ENCODE measurements at regions not wholly inside any gene's neighbourhood (a gene's known extent, or its start where the extent isn't known, plus 50 kb on each side); places are given as distances from the start of the nearest gene placed in this dataset.

DNA sequence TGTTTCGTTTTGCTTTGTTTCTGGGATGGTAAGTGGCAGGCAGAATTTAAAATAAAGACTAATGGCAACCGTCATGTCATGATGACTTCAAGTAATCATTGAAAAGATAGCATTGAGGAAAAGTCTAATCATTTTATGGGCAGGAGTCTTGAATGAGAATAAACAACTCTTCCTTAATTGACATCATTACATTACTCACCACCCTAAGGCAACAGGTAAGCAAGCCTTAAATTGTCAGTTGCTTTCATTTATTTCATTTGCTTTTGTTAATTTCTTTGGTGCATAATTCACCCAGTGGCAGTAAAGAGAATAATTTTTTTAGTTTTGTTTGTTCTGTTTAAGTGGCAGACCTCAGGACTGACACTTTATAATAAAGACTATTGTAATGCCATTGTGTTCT is 669.0 kb downstream of the RWDD3 start:
- H3K79me1 ChIP-seq (ENCODE audit: low read depth, low read length) = no peaks in the 10 kb centered on the region
- H4K5ac ChIP-seq (ENCODE audit: insufficient read length, low read depth, low read length) = no peak overlapping the region
- no peak overlapping the region for H2BK20ac ChIP-seq (ENCODE audit: low read length)
- H3K23ac ChIP-seq (ENCODE audit: insufficient read length) = no peak overlapping the region
- DNase-seq (ENCODE audit: low read depth in 1 of 2, low spot score in 2 of 2) = no peak
- no peak overlapping the region for H3K4ac ChIP-seq (replicated peaks; ENCODE audit: insufficient read length, low read depth, low read length)
- no peak overlapping the region for H3K27ac ChIP-seq (ENCODE audit: low read depth, low read length)
- H4K91ac ChIP-seq (replicated peaks; ENCODE audit: insufficient read length, low read length) = no peak overlapping the region
- H4K8ac ChIP-seq (ENCODE audit: extremely low read depth, insufficient read depth, low read length) = no peak overlapping the region
- no peak overlapping the region for H2BK5ac ChIP-seq (ENCODE audit: low read depth, low read length)
- no peak for FAIRE-seq
- no peaks in the 10 kb centered on the region for H4K20me1 ChIP-seq (replicated peaks in 1 of 2; ENCODE audit: control insufficient read depth in 1 of 2, insufficient read depth in 2 of 2, low read length in 2 of 2)
- no peaks in the 10 kb centered on the region for H3K27me3 ChIP-seq (replicated peaks in 1 of 4; ENCODE audit: control insufficient read depth in 3 of 4, extremely low read depth in 1 of 4, insufficient read depth in 3 of 4, low read length in 3 of 4)
- ChIA-PET CTCF (ENCODE audit: partially characterized antibody) (no interaction called here), POLR2A (ENCODE audit: partially characterized antibody) (no interaction called here)
- no peak overlapping the region for H2AK5ac ChIP-seq (ENCODE audit: low read depth, low read length)
- H3K79me2 ChIP-seq (ENCODE audit: control insufficient read depth in 1 of 2, insufficient read depth in 2 of 2, low read length in 2 of 2) = no peaks in the 10 kb centered on the region
- WGBS, 2 experiments (ENCODE audit: extremely low coverage in 1 of 2, insufficient coverage in 1 of 2, insufficient read length in 1 of 2, insufficient replicate concordance in 2 of 2, low coverage in 1 of 2, low lambda C conversion rate in 2 of 2, missing lambda C conversion rate in 1 of 2) = 96% methylated on average over 2 of the region's 2 CpGs; no CpG with 5 or more reads in 1 of the 2 experiments
- H3K4me3 ChIP-seq (ENCODE audit: extremely low read depth in 1 of 4, insufficient read depth in 2 of 4, low read depth in 3 of 4, low read length in 4 of 4) = no peak overlapping the region
- H2BK120ac ChIP-seq (replicated peaks; ENCODE audit: low read depth, low read length) = no peak overlapping the region
- H2AFZ ChIP-seq (ENCODE audit: low read length) = no peak overlapping the region
- no peaks in the 10 kb centered on the region for H3K4me1 ChIP-seq (replicated peaks in 1 of 4; ENCODE audit: control insufficient read depth in 3 of 4, insufficient read depth in 4 of 4, low read length in 3 of 4)
- no peak overlapping the region for H2BK15ac ChIP-seq (ENCODE audit: low read length)
- no peak overlapping the region for H2BK12ac ChIP-seq (ENCODE audit: low read depth, low read length)
- TF ChIP-seq GABPA (IDR thresholded peaks at IDR 0.05; ENCODE audit: borderline replicate concordance, insufficient read depth, low read length) = no peak
- TF ChIP-seq EZH2 (IDR thresholded peaks at IDR 0.05; ENCODE audit: low read depth, low read length, severe bottlenecking) = no peak
- no peak for TF ChIP-seq NRF1 (IDR thresholded peaks at IDR 0.05; ENCODE audit: low read depth, low read length)
- no peak overlapping the region for H3K56ac ChIP-seq (replicated peaks; ENCODE audit: insufficient read length, low read depth, low read length)
- no peaks in the 10 kb centered on the region for H3K36me3 ChIP-seq (ENCODE audit: control insufficient read depth in 2 of 4, insufficient read depth in 4 of 4, low read length in 3 of 4)
- H3K9ac ChIP-seq (replicated peaks in 1 of 4; ENCODE audit: extremely low read depth in 1 of 4, low read depth in 3 of 4, low read length in 3 of 4) = no peak overlapping the region
- no peak overlapping the region for H3K4me2 ChIP-seq (ENCODE audit: insufficient read depth in 1 of 2, low read depth in 2 of 2, low read length in 2 of 2)
- no peak overlapping the region for H3K14ac ChIP-seq (ENCODE audit: insufficient read length)
- H3K18ac ChIP-seq (ENCODE audit: extremely low read depth, low read length) = no peak overlapping the region
- peaks cover 4 to 5% of the 10 kb centered on the region in 2 experiments; a peak in 2 of 4 replicates for H3K9me3 ChIP-seq (ENCODE audit: insufficient read depth in 2 of 2, low read depth in 1 of 2, low read length in 1 of 2)
- no peaks in the 10 kb centered on the region for H3K23me2 ChIP-seq (ENCODE audit: low read depth, low read length)

Measured in H1 (cell line).